SK-N-SH (cell line): ENCODE measurements at regions not wholly inside any gene's neighbourhood (a gene's known extent, or its start where the extent isn't known, plus 50 kb on each side); places are given as distances from the start of the nearest gene placed in this dataset.

ENCODE experiments used
- CTCF ChIA-PET: fragments of 300-600, 350-600 bp; formaldehyde crosslinking; extraction: SDS; loops from one replicate; lab custom pipeline; 2021; lab: Yijun Ruan, JAX
- POLR2A ChIA-PET: fragments of 350-600 bp; sonication (Branson Sonifier 250); formaldehyde crosslinking; extraction: SDS; loops from one replicate; lab custom pipeline; 2020; ENCODE audit warnings: antibody characterized with exemption, inconsistent platforms; lab: Yijun Ruan, JAX
- DNase-seq: peaks from one replicate; pipeline ENCODE4 v3.0.0; 2012
- H2AFZ ChIP-seq: fragments of 200-600 bp; sonication (generic); 2 replicates; pipeline ENCODE4 v1.8.1; 2016; ENCODE audit warnings: antibody characterized with exemption, mild to moderate bottlenecking, low read depth
- H3F3A ChIP-seq: fragments of 200-600 bp; sonication (generic); replicated peaks from 2 replicates; pipeline ENCODE3; 2016; ENCODE audit warnings: antibody characterized with exemption, mild to moderate bottlenecking; ENCODE audit not compliant: insufficient read depth
- H3K27ac ChIP-seq, 2 experiments: fragments of 200-500 bp in 1 of 2; fragments of 200-600 bp in 1 of 2; sonication (Bioruptor generic) in 1 of 2; sonication (generic), shearing (Covaris generic) in 1 of 2; 2 replicates each; pipeline versions ENCODE4 v1.5.1 to v1.6.1; 2014 to 2016; ENCODE audit warnings: low read depth in 2 of 2, inconsistent platforms in 1 of 2, low read length in 1 of 2, mild to moderate bottlenecking in 1 of 2, mixed read lengths in 1 of 2
- H3K27me3 ChIP-seq: fragments of 200-600 bp; sonication (generic), shearing (Covaris generic); 2 replicates; pipeline ENCODE4 v1.6.1; 2016; ENCODE audit warnings: mixed run types; ENCODE audit not compliant: insufficient read depth
- H3K36me3 ChIP-seq, 2 experiments: fragments of 200-500 bp in 1 of 2; fragments of 200-600 bp in 1 of 2; sonication (Bioruptor generic) in 1 of 2; sonication (generic) in 1 of 2; replicated peaks in 1 of 2; 2 replicates each; pipeline versions ENCODE3 to v1.5.1; 2014 to 2016; ENCODE audit warnings: low read length in 1 of 2, mild to moderate bottlenecking in 1 of 2; ENCODE audit not compliant: insufficient read depth in 2 of 2, control insufficient read depth in 1 of 2
- H3K4me1 ChIP-seq, 2 experiments: fragments of 200-500 bp in 1 of 2; fragments of 200-600 bp in 1 of 2; sonication (Bioruptor generic) in 1 of 2; sonication (generic), shearing (Covaris generic) in 1 of 2; 2 replicates each; pipeline versions ENCODE4 v1.5.1 to v1.6.1; 2014 to 2016; ENCODE audit warnings: low read depth in 1 of 2, low read length in 1 of 2, mixed run types in 1 of 2; ENCODE audit not compliant: insufficient read depth in 2 of 2, control insufficient read depth in 1 of 2
- H3K4me2 ChIP-seq: fragments of 200-600 bp; sonication (generic), shearing (Covaris generic); 2 replicates; pipeline ENCODE4 v1.6.1; 2017; ENCODE audit warnings: mixed run types
- H3K4me3 ChIP-seq, 2 experiments: fragments of 200-500 bp in 1 of 2; fragments of 200-600 bp in 1 of 2; sonication (Bioruptor generic) in 1 of 2; sonication (generic), shearing (Covaris generic) in 1 of 2; 2 replicates each; pipeline versions ENCODE4 v1.5.1 to v1.8.1; 2014 to 2016; ENCODE audit warnings: low read depth in 2 of 2, inconsistent platforms in 1 of 2, low read length in 1 of 2, mild to moderate bottlenecking in 1 of 2, mixed read lengths in 1 of 2, moderate library complexity in 1 of 2
- H3K79me2 ChIP-seq: fragments of 200-600 bp; sonication (generic); 2 replicates; pipeline ENCODE4 v1.8.1; 2017; ENCODE audit warnings: mild to moderate bottlenecking; ENCODE audit not compliant: insufficient read depth
- H3K9ac ChIP-seq: fragments of 200-600 bp; sonication (generic); 2 replicates; pipeline ENCODE4 v1.6.1; 2017; ENCODE audit warnings: mixed run types
- H3K9me2 ChIP-seq: fragments of 200-600 bp; sonication (generic); 2 replicates; pipeline ENCODE4 v1.6.1; 2017; ENCODE audit warnings: mixed run types
- H3K9me3 ChIP-seq: fragments of 200-600 bp; sonication (generic); 2 replicates; pipeline ENCODE4 v1.6.1; 2017; ENCODE audit warnings: mixed run types, mild to moderate bottlenecking, moderate library complexity
- H4K20me1 ChIP-seq: fragments of 200-600 bp; sonication (generic); 2 replicates; pipeline ENCODE4 v1.6.1; 2017; ENCODE audit warnings: mild to moderate bottlenecking, mixed run types; ENCODE audit not compliant: insufficient read depth
- EZH2phosphoT487 ChIP-seq: fragments of 200-600 bp; sonication (generic); IDR thresholded peaks from 2 replicates; pipeline ENCODE4 v1.6.1; 2017; ENCODE audit warnings: low read depth, mixed run types, mild to moderate bottlenecking, antibody characterized with exemption, moderate library complexity, borderline replicate concordance
- FOSL2 ChIP-seq: IDR thresholded peaks from 2 replicates; pipeline ENCODE4 v1.4.0; 2012; ENCODE audit warnings: low read depth, mild to moderate bottlenecking, moderate library complexity, borderline replicate concordance
- FOXJ3 ChIP-seq: sonication (generic); formaldehyde crosslinking; IDR thresholded peaks from 2 replicates; pipeline ENCODE4 v1.5.1; 2020; ENCODE audit warnings: mild to moderate bottlenecking, missing genetic modification reagents
- FOXM1 ChIP-seq: IDR thresholded peaks from 2 replicates; pipeline ENCODE4 v1.4.0; 2012; ENCODE audit warnings: low read depth, mild to moderate bottlenecking
- GATA2 ChIP-seq: sonication (generic); formaldehyde crosslinking; IDR thresholded peaks from 2 replicates; pipeline ENCODE4 v1.5.0; 2020; ENCODE audit warnings: mild to moderate bottlenecking, missing genetic modification reagents
- JUND ChIP-seq: IDR thresholded peaks from 2 replicates; pipeline ENCODE4 v1.4.0; 2012
- NFIC ChIP-seq: IDR thresholded peaks from 2 replicates; pipeline ENCODE4 v1.4.0; 2012; ENCODE audit warnings: borderline replicate concordance
- RAD21 ChIP-seq: IDR thresholded peaks from 2 replicates; pipeline ENCODE4 v1.6.1; 2012; ENCODE audit warnings: mild to moderate bottlenecking, low read length
- RFX5 ChIP-seq: IDR thresholded peaks from 2 replicates; pipeline ENCODE4 v1.6.1; 2012; ENCODE audit warnings: mild to moderate bottlenecking, improper control_type of control experiment, low read length
- RXRA ChIP-seq: IDR thresholded peaks from 2 replicates; pipeline ENCODE4 v1.4.0; 2012; ENCODE audit warnings: low read depth, mild to moderate bottlenecking, borderline replicate concordance
- SMC3 ChIP-seq: IDR thresholded peaks from 2 replicates; pipeline ENCODE4 v1.6.1; 2012; ENCODE audit warnings: low read depth, low read length, improper control_type of control experiment
- TAF1 ChIP-seq: IDR thresholded peaks from 2 replicates; pipeline ENCODE4 v1.6.1; 2012; ENCODE audit warnings: low read depth, mild to moderate bottlenecking, low read length, moderate library complexity, borderline replicate concordance
- WGBS: methylation state at CpG from one replicate; pipeline ENCODE4 v1.1.6; 2017; ENCODE audit warnings: low lambda C conversion rate; 5-methylcytosine and 5-hydroxymethylcytosine counted together
- TF ChIP-seq, protein P1 (sequence below): fragments of 150-350 bp; IDR thresholded peaks from 2 replicates; pipeline ENCODE4 v1.6.1; 2017; ENCODE audit warnings: antibody characterized with exemption, low read length, low read depth, borderline replicate concordance
- TF ChIP-seq, protein P2 (sequence below): fragments of 150-350 bp; IDR thresholded peaks from 2 replicates; pipeline ENCODE4 v1.6.1; 2016; ENCODE audit warnings: mild to moderate bottlenecking, low read depth, low read length
- TF ChIP-seq, protein P3 (sequence below): IDR thresholded peaks from 2 replicates; pipeline ENCODE4 v1.4.0; 2012; ENCODE audit warnings: low read depth
- TF ChIP-seq, protein P4 (sequence below): IDR thresholded peaks from 2 replicates; pipeline ENCODE4 v1.6.1; 2012; ENCODE audit warnings: mild to moderate bottlenecking, low read depth, low read length, moderate library complexity

DNA sequence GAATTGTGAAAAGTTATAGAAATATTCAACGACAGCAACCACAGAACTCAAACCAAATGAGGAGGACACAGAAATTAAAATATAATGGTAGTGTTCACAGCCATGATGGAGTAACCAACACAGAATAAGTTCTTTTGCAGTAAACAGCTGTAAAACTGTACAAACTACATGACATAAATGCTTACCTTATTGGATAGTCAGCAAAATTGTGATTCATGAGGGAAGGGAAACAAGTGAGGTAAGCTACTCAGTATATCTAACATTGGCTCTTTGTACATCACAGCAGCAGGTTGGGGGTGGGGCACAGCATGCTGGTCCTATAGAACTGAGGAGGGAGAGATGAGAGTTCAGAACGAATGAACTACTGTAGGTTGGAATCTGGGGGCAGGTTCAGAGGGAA lies 86.4 kb downstream of the CDC14C start:
- no peaks in the 10 kb centered on the region for H3F3A ChIP-seq
- H3K4me1 ChIP-seq, result no peaks in the 10 kb centered on the region
- no peak overlapping the region for H3K27ac ChIP-seq
- no peak overlapping the region for H3K4me2 ChIP-seq
- ChIA-PET POLR2A (no interaction called here), CTCF (interaction anchor here (1.7 to 2.0 kb wide), 2 partner anchors 9 to 11 kb away, joined by 5 to 9 read pairs; no protein-coding TSS in a partner anchor)
- no peak overlapping the region for H3K4me3 ChIP-seq
- no peak overlapping the region for H2AFZ ChIP-seq
- H3K9ac ChIP-seq, result no peak overlapping the region
- H3K9me3 ChIP-seq, result no peaks in the 10 kb centered on the region
- no peaks in the 10 kb centered on the region for H3K36me3 ChIP-seq
- 0% methylated on average over 2 of the region's 2 CpGs for WGBS
- no peaks in the 10 kb centered on the region for H3K9me2 ChIP-seq
- no peaks in the 10 kb centered on the region for H3K79me2 ChIP-seq
- TF ChIP-seq GATA2 (CRISPR knock-in tag), result no peak
- TF ChIP-seq, protein P1, sequence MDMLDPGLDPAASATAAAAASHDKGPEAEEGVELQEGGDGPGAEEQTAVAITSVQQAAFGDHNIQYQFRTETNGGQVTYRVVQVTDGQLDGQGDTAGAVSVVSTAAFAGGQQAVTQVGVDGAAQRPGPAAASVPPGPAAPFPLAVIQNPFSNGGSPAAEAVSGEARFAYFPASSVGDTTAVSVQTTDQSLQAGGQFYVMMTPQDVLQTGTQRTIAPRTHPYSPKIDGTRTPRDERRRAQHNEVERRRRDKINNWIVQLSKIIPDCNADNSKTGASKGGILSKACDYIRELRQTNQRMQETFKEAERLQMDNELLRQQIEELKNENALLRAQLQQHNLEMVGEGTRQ, result no peak
- TF ChIP-seq SMC3, result no peak
- TF ChIP-seq NFIC, result no peak
- no peak for TF ChIP-seq RXRA
- TF ChIP-seq, protein P2, sequence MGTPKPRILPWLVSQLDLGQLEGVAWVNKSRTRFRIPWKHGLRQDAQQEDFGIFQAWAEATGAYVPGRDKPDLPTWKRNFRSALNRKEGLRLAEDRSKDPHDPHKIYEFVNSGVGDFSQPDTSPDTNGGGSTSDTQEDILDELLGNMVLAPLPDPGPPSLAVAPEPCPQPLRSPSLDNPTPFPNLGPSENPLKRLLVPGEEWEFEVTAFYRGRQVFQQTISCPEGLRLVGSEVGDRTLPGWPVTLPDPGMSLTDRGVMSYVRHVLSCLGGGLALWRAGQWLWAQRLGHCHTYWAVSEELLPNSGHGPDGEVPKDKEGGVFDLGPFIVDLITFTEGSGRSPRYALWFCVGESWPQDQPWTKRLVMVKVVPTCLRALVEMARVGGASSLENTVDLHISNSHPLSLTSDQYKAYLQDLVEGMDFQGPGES, result no peak
- no peak for TF ChIP-seq EZH2phosphoT487
- TF ChIP-seq JUND, result no peak
- TF ChIP-seq TAF1, result no peak
- TF ChIP-seq FOXM1, result no peak
- no peak for TF ChIP-seq RFX5
- TF ChIP-seq, protein P3, sequence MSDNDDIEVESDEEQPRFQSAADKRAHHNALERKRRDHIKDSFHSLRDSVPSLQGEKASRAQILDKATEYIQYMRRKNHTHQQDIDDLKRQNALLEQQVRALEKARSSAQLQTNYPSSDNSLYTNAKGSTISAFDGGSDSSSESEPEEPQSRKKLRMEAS, result no peak
- no peak for TF ChIP-seq FOSL2
- TF ChIP-seq FOXJ3 (CRISPR knock-in tag), result no peak
- TF ChIP-seq, protein P4, sequence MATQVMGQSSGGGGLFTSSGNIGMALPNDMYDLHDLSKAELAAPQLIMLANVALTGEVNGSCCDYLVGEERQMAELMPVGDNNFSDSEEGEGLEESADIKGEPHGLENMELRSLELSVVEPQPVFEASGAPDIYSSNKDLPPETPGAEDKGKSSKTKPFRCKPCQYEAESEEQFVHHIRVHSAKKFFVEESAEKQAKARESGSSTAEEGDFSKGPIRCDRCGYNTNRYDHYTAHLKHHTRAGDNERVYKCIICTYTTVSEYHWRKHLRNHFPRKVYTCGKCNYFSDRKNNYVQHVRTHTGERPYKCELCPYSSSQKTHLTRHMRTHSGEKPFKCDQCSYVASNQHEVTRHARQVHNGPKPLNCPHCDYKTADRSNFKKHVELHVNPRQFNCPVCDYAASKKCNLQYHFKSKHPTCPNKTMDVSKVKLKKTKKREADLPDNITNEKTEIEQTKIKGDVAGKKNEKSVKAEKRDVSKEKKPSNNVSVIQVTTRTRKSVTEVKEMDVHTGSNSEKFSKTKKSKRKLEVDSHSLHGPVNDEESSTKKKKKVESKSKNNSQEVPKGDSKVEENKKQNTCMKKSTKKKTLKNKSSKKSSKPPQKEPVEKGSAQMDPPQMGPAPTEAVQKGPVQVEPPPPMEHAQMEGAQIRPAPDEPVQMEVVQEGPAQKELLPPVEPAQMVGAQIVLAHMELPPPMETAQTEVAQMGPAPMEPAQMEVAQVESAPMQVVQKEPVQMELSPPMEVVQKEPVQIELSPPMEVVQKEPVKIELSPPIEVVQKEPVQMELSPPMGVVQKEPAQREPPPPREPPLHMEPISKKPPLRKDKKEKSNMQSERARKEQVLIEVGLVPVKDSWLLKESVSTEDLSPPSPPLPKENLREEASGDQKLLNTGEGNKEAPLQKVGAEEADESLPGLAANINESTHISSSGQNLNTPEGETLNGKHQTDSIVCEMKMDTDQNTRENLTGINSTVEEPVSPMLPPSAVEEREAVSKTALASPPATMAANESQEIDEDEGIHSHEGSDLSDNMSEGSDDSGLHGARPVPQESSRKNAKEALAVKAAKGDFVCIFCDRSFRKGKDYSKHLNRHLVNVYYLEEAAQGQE, result no peak
- no peak for TF ChIP-seq RAD21
- no peaks in the 10 kb centered on the region for H3K27me3 ChIP-seq
- no peak for DNase-seq
- no peaks in the 10 kb centered on the region for H4K20me1 ChIP-seq
